ENCODE measurements at regions not wholly inside any gene's neighbourhood (a gene's known extent, or its start where the extent isn't known, plus 50 kb on each side); places are given as distances from the start of the nearest gene placed in this dataset.
"Not testable (repeated sequence)": the region's sequence is repeated elsewhere in the genome, so short reads cannot be mapped to it uniquely, and the experiment has no call there.

- TF ChIP-seq, protein P1, sequence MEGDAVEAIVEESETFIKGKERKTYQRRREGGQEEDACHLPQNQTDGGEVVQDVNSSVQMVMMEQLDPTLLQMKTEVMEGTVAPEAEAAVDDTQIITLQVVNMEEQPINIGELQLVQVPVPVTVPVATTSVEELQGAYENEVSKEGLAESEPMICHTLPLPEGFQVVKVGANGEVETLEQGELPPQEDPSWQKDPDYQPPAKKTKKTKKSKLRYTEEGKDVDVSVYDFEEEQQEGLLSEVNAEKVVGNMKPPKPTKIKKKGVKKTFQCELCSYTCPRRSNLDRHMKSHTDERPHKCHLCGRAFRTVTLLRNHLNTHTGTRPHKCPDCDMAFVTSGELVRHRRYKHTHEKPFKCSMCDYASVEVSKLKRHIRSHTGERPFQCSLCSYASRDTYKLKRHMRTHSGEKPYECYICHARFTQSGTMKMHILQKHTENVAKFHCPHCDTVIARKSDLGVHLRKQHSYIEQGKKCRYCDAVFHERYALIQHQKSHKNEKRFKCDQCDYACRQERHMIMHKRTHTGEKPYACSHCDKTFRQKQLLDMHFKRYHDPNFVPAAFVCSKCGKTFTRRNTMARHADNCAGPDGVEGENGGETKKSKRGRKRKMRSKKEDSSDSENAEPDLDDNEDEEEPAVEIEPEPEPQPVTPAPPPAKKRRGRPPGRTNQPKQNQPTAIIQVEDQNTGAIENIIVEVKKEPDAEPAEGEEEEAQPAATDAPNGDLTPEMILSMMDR (IDR thresholded peaks at IDR 0.05 in 2 of 3, conservative IDR thresholded peaks at IDR 0.05 in 1 of 3; ENCODE audit: borderline replicate concordance in 1 of 3, insufficient read depth in 1 of 3, low read depth in 2 of 3, low read length in 2 of 3): no peak
- TF ChIP-seq FOSL1 (IDR thresholded peaks at IDR 0.05; ENCODE audit: low read depth) (no peak), EZH2phosphoT487 (IDR thresholded peaks at IDR 0.05; ENCODE audit: borderline replicate concordance) (no peak), MAX (IDR thresholded peaks at IDR 0.05) (no peak), POLR2A (IDR thresholded peaks at IDR 0.05; ENCODE audit: borderline replicate concordance, extremely low read depth, insufficient read depth, insufficient read length) (no peak), CBX3 (IDR thresholded peaks at IDR 0.05; ENCODE audit: low read depth) (no peak), ZFX (IDR thresholded peaks at IDR 0.05) (no peak), TCF7L2 (IDR thresholded peaks at IDR 0.05; ENCODE audit: borderline replicate concordance, extremely low read depth, insufficient read depth, insufficient read length) (no peak), EZH2 (IDR thresholded peaks at IDR 0.05) (no peak), YY1 (IDR thresholded peaks at IDR 0.05; ENCODE audit: extremely low read depth, insufficient replicate concordance, low read depth, low read length) (no peak), RAD21 (IDR thresholded peaks at IDR 0.05; ENCODE audit: low read depth) (no peak)
These were observed 101.7 kb upstream of the HAO2 start (continued) for GRCh38 chr1:119266858-119267257.

DNA sequence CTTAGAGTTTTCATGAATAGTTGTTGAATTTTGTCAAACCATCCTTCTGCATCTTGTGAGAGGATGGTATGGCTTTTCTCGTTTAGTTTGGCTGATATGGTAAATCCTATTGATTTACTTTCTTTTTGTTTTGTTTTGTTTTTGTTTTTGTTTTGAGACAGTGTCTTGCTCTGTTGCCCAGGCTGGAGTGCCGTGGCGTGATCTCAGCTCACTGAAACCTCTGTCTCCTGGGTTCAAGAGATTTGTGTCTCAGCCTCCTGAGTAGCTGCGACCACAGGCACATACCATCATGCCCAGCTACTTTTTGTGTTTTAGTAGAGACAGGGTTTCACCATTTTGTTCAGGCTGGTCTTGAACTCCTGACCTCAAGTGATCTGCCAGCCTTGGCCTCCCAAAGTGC, 101.3 kb upstream of the HAO2 start:
- CTCF ChIA-PET; H3K9me2 ChIP-seq (ENCODE audit: insufficient read depth); H3K4me2 ChIP-seq (ENCODE audit: low read length); H3K4me3 ChIP-seq (replicated peaks in 1 of 2; ENCODE audit: low read depth in 1 of 2, low read length in 2 of 2); H3K79me2 ChIP-seq (ENCODE audit: insufficient read depth, low read length); intact Hi-C loops (cut with micrococcal nuclease); DNase-seq (ENCODE audit: low read depth, low spot score); H3K4me1 ChIP-seq (ENCODE audit: control insufficient read depth in 1 of 2, insufficient read depth in 2 of 2, low read length in 2 of 2); BruUV-seq (replicated peaks); POLR2A ChIA-PET; H3K9ac ChIP-seq (ENCODE audit: low read length); H2AFZ ChIP-seq (ENCODE audit: low read depth, low read length, poor library complexity, severe bottlenecking); H3K27ac ChIP-seq (ENCODE audit: low read depth, low read length); H3K36me3 ChIP-seq (ENCODE audit: control insufficient read depth in 1 of 2, insufficient read depth in 2 of 2, low read length in 2 of 2); RAD21 ChIA-PET (ENCODE audit: low non-redundant PET in 1 of 2, low total read pairs in 2 of 2, uncharacterized antibody in 2 of 2, unreplicated experiment in 2 of 2); H3K27me3 ChIP-seq (ENCODE audit: insufficient read depth, low read length); H4K20me1 ChIP-seq (ENCODE audit: insufficient read depth); ATAC-seq; H3K9me3 ChIP-seq (ENCODE audit: control insufficient read depth in 1 of 2, insufficient read depth in 1 of 2, low read depth in 1 of 2, low read length in 2 of 2): not testable (repeated sequence)

Measured in HCT116 (cell line).